Neural cell (in vitro differentiated cells): ENCODE measurements at regions not wholly inside any gene's neighbourhood (a gene's known extent, or its start where the extent isn't known, plus 50 kb on each side); places are given as distances from the start of the nearest gene placed in this dataset.

Experiments
- H2AFZ ChIP-seq: fragments of 200-600, 300-800 bp; sonication (generic), shearing (Covaris generic); 2 replicates; pipeline ENCODE4 v1.6.0; 2014; ENCODE audit warnings: low read depth, mild to moderate bottlenecking, antibody characterized with exemption, low read length, moderate library complexity
- H3F3A ChIP-seq: fragments of 200-600 bp; shearing (Covaris generic); 2 replicates; pipeline ENCODE4 v1.6.1; 2016; ENCODE audit warnings: mild to moderate bottlenecking, moderate library complexity, mixed read lengths, antibody characterized with exemption, low read length; ENCODE audit not compliant: insufficient read depth, poor library complexity, severe bottlenecking
- H3K27ac ChIP-seq: fragments of 200-600, 300-800 bp; sonication (generic), shearing (Covaris generic); 2 replicates; pipeline ENCODE4 v1.5.1; 2014; ENCODE audit warnings: mild to moderate bottlenecking, low read length, moderate library complexity
- H3K27me3 ChIP-seq: fragments of 300-800, 200-600 bp; sonication (generic), shearing (Covaris generic); 2 replicates; pipeline ENCODE4 v1.6.0; 2014; ENCODE audit warnings: mild to moderate bottlenecking, low read depth, low read length, moderate library complexity; ENCODE audit not compliant: insufficient read depth
- H3K36me3 ChIP-seq: fragments of 300-800, 200-600 bp; sonication (generic), shearing (Covaris generic); 2 replicates; pipeline ENCODE4 v1.5.1; 2014; ENCODE audit warnings: mild to moderate bottlenecking, antibody characterized with exemption, low read length, moderate library complexity; ENCODE audit not compliant: insufficient read depth
- H3K4me2 ChIP-seq: fragments of 300-800, 200-600 bp; sonication (generic), shearing (Covaris generic); 2 replicates; pipeline ENCODE4 v1.6.0; 2014; ENCODE audit warnings: mild to moderate bottlenecking, low read length
- H3K4me3 ChIP-seq: fragments of 300-800, 200-600 bp; sonication (generic), shearing (Covaris generic); 2 replicates; pipeline ENCODE4 v1.5.1; 2014; ENCODE audit warnings: mild to moderate bottlenecking, low read length, moderate library complexity
- H3K79me2 ChIP-seq: fragments of 200-600 bp; shearing (Covaris generic); replicated peaks from 2 replicates; pipeline ENCODE4 v1.6.0; 2014; ENCODE audit warnings: mild to moderate bottlenecking, low read length, moderate library complexity; ENCODE audit not compliant: insufficient read depth
- H3K9ac ChIP-seq: fragments of 300-800, 200-600 bp; sonication (generic), shearing (Covaris generic); 2 replicates; pipeline ENCODE4 v1.6.1; 2016; ENCODE audit warnings: mild to moderate bottlenecking, low read length, mixed read lengths
- H3K9me2 ChIP-seq: fragments of 200-600 bp; shearing (Covaris generic); 2 replicates; pipeline ENCODE4 v1.6.1; 2016; ENCODE audit warnings: mild to moderate bottlenecking, low read length, mixed read lengths; ENCODE audit not compliant: insufficient read depth
- H3K9me3 ChIP-seq: fragments of 200-600, 300-800 bp; sonication (generic), shearing (Covaris generic); 2 replicates; pipeline ENCODE4 v1.6.1; 2016; ENCODE audit warnings: mild to moderate bottlenecking, mixed run types, low read length, moderate library complexity, mixed read lengths
- H4K20me1 ChIP-seq: fragments of 200-600 bp; shearing (Covaris generic); 2 replicates; pipeline ENCODE4 v1.6.1; 2016; ENCODE audit warnings: mild to moderate bottlenecking, mixed run types; ENCODE audit not compliant: insufficient read depth
- EP300 ChIP-seq: fragments of 450-650 bp; conservative IDR thresholded peaks from 2 replicates; pipeline ENCODE4 v1.6.1; 2014; ENCODE audit warnings: antibody characterized with exemption, mild to moderate bottlenecking, moderate library complexity; ENCODE audit not compliant: poor library complexity, severe bottlenecking
- EZH2 ChIP-seq: fragments of 200-600, 300-800 bp; shearing (Covaris generic), sonication (generic); IDR thresholded peaks from 2 replicates; pipeline ENCODE4 v1.6.1; 2014; ENCODE audit warnings: antibody characterized with exemption, low read length, borderline replicate concordance, mild to moderate bottlenecking; ENCODE audit not compliant: insufficient read depth, poor library complexity, severe bottlenecking
- MXI1 ChIP-seq: fragments of 450-650 bp; conservative IDR thresholded peaks from 2 replicates; pipeline ENCODE4 v1.6.1; 2014; ENCODE audit warnings: antibody characterized with exemption, mild to moderate bottlenecking; ENCODE audit not compliant: poor library complexity, severe bottlenecking
- POLR2AphosphoS5 ChIP-seq: IDR thresholded peaks from 2 replicates; pipeline ENCODE4 v1.6.1; 2012
- RAD21 ChIP-seq: fragments of 450-650 bp; conservative IDR thresholded peaks from 2 replicates; pipeline ENCODE4 v1.6.1; 2014; ENCODE audit warnings: antibody characterized with exemption, mild to moderate bottlenecking, moderate library complexity
- REST ChIP-seq: IDR thresholded peaks from 2 replicates; pipeline ENCODE4 v1.6.1; 2012; ENCODE audit warnings: borderline replicate concordance
- SMC3 ChIP-seq: fragments of 450-650 bp; conservative IDR thresholded peaks from 2 replicates; pipeline ENCODE4 v1.6.1; 2014; ENCODE audit warnings: antibody characterized with exemption, mild to moderate bottlenecking, moderate library complexity; ENCODE audit not compliant: poor library complexity
- TAF1 ChIP-seq: IDR thresholded peaks from 2 replicates; pipeline ENCODE4 v1.6.1; 2012; ENCODE audit warnings: low read depth
- TF ChIP-seq, protein P1 (sequence below): fragments of 450-650 bp; IDR thresholded peaks from 2 replicates; pipeline ENCODE4 v1.5.1; 2014; ENCODE audit warnings: antibody characterized with exemption, mild to moderate bottlenecking, moderate library complexity; ENCODE audit not compliant: poor library complexity, severe bottlenecking

DNA sequence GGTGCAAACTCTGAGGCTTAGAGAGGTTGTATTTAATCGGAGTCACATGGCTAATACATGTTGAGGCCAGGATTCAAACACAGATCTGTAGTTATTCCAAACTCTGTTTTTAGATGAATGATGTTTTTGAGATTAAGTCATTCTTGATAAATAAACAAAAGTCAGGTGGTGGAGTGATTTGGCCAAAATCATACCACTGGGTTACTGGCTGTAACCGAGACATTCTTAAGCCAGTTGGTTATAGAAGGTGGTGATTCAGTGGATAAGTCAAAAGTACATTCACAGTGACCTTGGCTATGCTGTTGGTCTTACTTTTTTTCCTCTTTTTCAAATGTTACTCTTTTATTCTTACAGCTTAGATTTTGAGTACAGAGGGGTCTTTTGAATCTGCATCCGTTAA is 361.4 kb downstream of the KIF20B start:
- Histone ChIP-seq H3K36me3 (no peaks in the 10 kb centered on the region), H2AFZ (no peak overlapping the region), H3K9ac (no peak overlapping the region), H3K27me3 (no peaks in the 10 kb centered on the region), H4K20me1 (no peaks in the 10 kb centered on the region), H3K4me2 (no peak overlapping the region), H3F3A (no peaks in the 10 kb centered on the region), H3K27ac (no peak overlapping the region), H3K4me3 (no peak overlapping the region), H3K9me2 (no peaks in the 10 kb centered on the region), H3K79me2 (no peaks in the 10 kb centered on the region), H3K9me3 (no peaks in the 10 kb centered on the region)
- no peak for TF ChIP-seq SMC3
- TF ChIP-seq RAD21, result no peak
- no peak for TF ChIP-seq MXI1
- no peak for TF ChIP-seq EZH2
- no peak for TF ChIP-seq TAF1
- TF ChIP-seq, protein P1, sequence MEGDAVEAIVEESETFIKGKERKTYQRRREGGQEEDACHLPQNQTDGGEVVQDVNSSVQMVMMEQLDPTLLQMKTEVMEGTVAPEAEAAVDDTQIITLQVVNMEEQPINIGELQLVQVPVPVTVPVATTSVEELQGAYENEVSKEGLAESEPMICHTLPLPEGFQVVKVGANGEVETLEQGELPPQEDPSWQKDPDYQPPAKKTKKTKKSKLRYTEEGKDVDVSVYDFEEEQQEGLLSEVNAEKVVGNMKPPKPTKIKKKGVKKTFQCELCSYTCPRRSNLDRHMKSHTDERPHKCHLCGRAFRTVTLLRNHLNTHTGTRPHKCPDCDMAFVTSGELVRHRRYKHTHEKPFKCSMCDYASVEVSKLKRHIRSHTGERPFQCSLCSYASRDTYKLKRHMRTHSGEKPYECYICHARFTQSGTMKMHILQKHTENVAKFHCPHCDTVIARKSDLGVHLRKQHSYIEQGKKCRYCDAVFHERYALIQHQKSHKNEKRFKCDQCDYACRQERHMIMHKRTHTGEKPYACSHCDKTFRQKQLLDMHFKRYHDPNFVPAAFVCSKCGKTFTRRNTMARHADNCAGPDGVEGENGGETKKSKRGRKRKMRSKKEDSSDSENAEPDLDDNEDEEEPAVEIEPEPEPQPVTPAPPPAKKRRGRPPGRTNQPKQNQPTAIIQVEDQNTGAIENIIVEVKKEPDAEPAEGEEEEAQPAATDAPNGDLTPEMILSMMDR, result no peak
- TF ChIP-seq POLR2AphosphoS5, result no peak
- no peak for TF ChIP-seq REST
- no peak for TF ChIP-seq EP300

- no peak overlapping the region for H3K4me3 ChIP-seq
These were observed 362.9 kb downstream of the KIF20B start for GRCh38 chr10:90064295-90064694.

GRCh38 chr10:90066435-90066834 is 365.0 kb downstream of the KIF20B start:
- H3F3A ChIP-seq, result no peaks in the 10 kb centered on the region
- H4K20me1 ChIP-seq, result no peaks in the 10 kb centered on the region
- no peaks in the 10 kb centered on the region for H3K9me2 ChIP-seq
- no peak overlapping the region for H3K4me2 ChIP-seq
- no peak overlapping the region for H2AFZ ChIP-seq
- no peaks in the 10 kb centered on the region for H3K9me3 ChIP-seq
- no peak for TF ChIP-seq EZH2
- TF ChIP-seq EP300, result no peak
- TF ChIP-seq TAF1, result no peak
- no peak for TF ChIP-seq SMC3
- TF ChIP-seq POLR2AphosphoS5, result no peak
- TF ChIP-seq RAD21, result no peak
- TF ChIP-seq, protein P1, result no peak
- TF ChIP-seq MXI1, result no peak
- no peak for TF ChIP-seq REST
- H3K4me3 ChIP-seq, result no peak overlapping the region
- no peaks in the 10 kb centered on the region for H3K27me3 ChIP-seq
- no peaks in the 10 kb centered on the region for H3K79me2 ChIP-seq
- no peaks in the 10 kb centered on the region for H3K36me3 ChIP-seq
- H3K27ac ChIP-seq, result no peak overlapping the region
- no peak overlapping the region for H3K9ac ChIP-seq

More at GRCh38 chr10:90064295-90064694, 362.9 kb downstream of the KIF20B start:
- no peak for TF ChIP-seq SMC3
- TF ChIP-seq EZH2, result no peak
- Histone ChIP-seq H3K9ac (no peak overlapping the region), H3K27me3 (no peaks in the 10 kb centered on the region), H3F3A (no peaks in the 10 kb centered on the region), H3K9me3 (no peaks in the 10 kb centered on the region), H3K9me2 (no peaks in the 10 kb centered on the region), H3K79me2 (no peaks in the 10 kb centered on the region), H3K4me2 (no peak overlapping the region), H4K20me1 (no peaks in the 10 kb centered on the region), H3K36me3 (no peaks in the 10 kb centered on the region), H2AFZ (no peak overlapping the region), H3K27ac (no peak overlapping the region)
